VCaP (cell line): ENCODE measurements at regions not wholly inside any gene's neighbourhood (a gene's known extent, or its start where the extent isn't known, plus 50 kb on each side); places are given as distances from the start of the nearest gene placed in this dataset.

ENCODE experiments used
- H3K27ac ChIP-seq: fragments of 450-650 bp; 2 replicates; pipeline ENCODE4 v1.5.1; 2017
- CTCF ChIP-seq: fragments of 450-650 bp; conservative IDR thresholded peaks from 2 replicates; pipeline ENCODE4 v1.5.1; 2017; ENCODE audit warnings: mild to moderate bottlenecking, moderate library complexity

DNA sequence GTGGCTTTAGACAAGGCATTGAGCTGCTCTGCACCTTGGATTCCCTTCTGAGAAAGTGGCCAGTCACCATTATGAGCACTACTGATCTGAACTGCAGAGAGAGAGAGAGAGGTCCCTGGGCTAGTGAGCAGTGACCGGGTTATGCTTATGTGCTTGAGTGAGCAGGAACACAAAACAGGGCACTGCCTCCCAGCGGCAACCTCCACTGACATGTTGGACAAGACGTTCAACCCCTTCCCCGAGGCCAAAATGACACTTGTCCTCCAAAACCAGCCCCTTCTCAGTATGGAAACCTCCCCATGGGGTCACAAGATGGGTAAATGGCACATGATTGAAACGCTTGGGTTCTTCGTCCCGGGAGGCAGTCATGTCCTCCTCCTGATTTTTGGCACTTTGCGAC, 339.4 kb upstream of the ZMIZ1 start:
- H3K27ac ChIP-seq: peak overlapping the region; percentile 88
- TF ChIP-seq CTCF: no peak

DNA sequence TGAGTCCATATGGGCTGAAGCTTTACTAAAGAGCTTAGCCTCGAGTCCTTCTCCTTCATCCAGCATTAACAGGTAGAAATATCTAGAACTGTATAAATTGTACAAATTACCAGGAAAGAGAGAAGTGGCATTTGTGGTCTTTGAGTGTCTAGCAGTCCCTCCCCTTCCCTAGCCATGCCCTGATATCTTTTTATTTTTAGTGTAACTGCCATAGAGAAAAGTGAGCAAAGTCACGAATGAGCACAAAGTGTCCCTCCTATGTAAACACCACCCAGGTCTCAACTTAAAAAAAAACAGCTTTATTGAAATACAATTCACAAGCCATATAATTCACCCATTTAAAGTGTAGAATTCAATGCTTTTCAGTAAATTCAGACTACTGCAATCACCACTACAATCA, 339.0 kb upstream of the ZMIZ1 start:
- no peak for TF ChIP-seq CTCF
- H3K27ac ChIP-seq: peak overlapping the region; percentile 88

- no peak for TF ChIP-seq CTCF
- peak overlapping the region; percentile 88 for H3K27ac ChIP-seq
Measured at GRCh38 chr10:78730754-78731153, 338.0 kb upstream of the ZMIZ1 start.

GRCh38 chr10:78731675-78732074, 337.1 kb upstream of the ZMIZ1 start:
- no peak for TF ChIP-seq CTCF
- H3K27ac ChIP-seq: peak overlapping the region; percentile 88; the same call in 1 of the 2 replicates

GRCh38 chr10:78732381-78732780, 336.4 kb upstream of the ZMIZ1 start:
- H3K27ac ChIP-seq: no peak overlapping the region
- no peak for TF ChIP-seq CTCF

DNA sequence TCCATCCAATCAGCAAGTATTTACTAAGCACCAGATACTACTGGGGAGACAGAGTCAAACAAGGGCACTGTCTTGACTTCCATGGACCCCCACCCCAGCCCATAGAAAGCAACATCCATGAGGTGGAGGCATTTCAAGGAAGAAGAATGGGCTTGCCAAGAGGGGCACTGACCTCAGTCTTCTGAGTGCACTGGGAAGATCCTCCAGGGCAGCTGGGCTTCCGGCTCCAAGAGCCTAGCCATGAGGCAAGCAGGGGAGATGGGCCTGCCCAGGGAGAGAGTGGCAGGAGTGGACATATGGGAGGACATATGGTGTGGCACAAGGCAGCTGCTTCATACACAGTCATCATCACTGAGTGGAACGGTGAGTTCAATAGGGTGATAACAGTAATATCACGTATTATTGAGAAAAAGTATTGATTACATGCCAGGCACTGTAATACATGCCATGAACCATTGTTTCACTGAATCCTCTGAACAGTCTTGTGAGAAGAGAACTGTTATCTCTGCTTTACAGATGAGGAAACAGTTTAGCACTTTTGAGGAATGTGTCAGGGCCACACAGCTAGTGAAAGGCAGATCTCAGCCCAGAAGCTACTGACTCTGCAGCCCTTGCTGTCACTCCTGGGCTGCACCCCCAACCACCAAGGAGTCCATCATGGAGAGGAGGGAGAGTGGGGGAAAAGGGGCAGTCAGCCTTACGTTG, 331.7 kb upstream of the ZMIZ1 start:
- no peak overlapping the region for H3K27ac ChIP-seq
- no peak for TF ChIP-seq CTCF

DNA sequence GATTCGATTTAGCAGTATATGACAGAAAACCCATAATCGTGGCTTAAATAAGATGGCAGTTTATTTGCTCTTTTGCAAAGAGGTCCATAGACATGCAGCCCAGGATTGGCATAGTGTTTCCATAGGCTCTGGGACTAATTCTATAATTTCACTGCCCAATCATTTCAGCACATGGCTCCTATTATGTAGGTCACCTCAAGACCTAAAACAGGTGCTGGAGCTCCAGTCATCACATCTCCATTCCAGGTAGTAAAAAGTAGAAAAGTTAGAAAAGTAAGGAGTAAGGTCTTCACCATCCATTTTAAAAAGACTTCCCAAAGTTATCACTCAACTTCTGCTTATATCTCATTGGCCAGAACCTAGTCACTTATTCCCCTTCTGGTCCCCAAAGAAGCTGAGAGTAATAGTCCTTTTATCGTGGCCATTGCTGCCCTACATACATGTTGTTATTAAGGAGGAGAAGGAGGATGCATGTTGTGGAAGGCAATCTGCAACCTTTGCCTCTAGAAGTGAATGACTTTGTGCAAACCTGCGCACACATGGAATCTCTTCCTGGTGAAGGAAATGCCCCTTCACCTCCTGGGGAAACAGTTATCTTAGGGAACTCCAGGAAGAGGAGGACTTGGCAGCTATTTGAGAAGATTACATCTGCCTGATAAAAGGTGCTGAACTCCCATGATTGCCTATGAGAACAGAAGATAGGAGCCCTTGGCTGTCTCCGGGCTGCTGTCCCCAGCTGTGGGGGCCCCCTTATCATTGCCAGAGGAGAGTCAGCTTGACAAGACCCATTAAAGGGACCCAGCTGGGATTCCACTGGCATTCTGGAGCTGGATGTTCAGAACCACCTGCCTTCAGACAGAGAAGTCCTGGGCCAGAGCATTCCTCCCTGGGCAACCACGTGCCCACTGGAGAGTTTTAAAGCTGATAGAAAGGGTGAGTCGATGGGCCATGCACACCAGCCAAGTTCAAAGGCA, 330.6 kb upstream of the ZMIZ1 start:
- no peak overlapping the region for H3K27ac ChIP-seq
- TF ChIP-seq CTCF: no peak
